ENCODE measurements at regions not wholly inside any gene's neighbourhood (a gene's known extent, or its start where the extent isn't known, plus 50 kb on each side); places are given as distances from the start of the nearest gene placed in this dataset.

DNA sequence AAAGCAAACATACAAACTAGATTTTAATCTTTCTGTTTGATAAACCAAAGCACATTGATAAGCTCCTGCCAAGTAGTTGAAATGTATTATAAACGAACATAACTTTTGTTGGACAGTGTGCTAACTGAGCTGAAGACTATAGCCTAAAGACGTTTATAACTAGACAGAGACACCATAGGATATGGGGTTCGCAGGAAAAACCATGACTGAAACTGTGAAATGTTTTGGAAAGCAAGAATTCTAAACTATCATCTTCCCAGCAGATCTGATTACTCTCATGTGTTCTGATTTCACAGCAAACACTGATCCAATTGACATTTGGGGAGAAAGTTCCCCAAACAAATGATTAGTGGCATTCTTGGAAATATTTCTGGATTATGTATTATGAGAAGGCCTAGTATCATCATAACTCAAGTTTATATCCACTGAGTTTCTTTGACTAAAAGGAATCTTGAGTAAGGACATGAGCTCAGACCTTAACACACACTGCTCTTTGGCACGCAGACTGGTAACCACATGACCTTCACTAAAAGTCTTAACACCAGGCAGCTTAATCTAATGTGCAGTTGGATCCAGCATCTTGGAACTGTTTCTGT is 375.2 kb downstream of the ZNF608 start:
- DNase-seq (ENCODE audit: low spot score), result no peak

- no peak for DNase-seq (ENCODE audit: low spot score)
These were observed 375.8 kb downstream of the ZNF608 start for GRCh38 chr5:124370601-124371000.

- DNase-seq (ENCODE audit: low spot score), result no peak
These were observed 381.1 kb downstream of the ZNF608 start for GRCh38 chr5:124365361-124365801.

DNA sequence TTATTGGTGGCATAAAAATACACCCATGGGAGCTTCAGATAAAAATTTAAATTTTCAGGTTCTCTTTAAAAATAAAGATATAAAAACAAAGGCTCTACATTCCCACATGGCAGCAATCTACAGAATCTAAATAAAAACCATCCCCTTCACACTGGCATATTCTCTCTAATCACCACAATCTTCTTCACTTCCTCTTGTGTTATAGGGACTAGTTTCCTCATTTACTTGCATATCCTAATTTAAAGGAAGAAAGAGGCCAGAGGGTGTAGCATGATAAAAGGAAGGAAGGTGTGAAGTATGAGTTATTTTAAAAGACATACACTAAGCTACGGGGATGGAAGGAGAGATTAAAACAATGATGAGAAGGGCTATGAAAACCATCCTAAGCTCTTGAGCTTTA is 390.5 kb downstream of the ZNF608 start:
- DNase-seq (ENCODE audit: low spot score), result no peak

GRCh38 chr5:124353016-124353415 is 393.4 kb downstream of the ZNF608 start:
- no peak for DNase-seq (ENCODE audit: low spot score)

- DNase-seq (ENCODE audit: low spot score), result no peak
These were observed 394.1 kb downstream of the ZNF608 start for GRCh38 chr5:124352312-124352711.

- DNase-seq (ENCODE audit: low spot score), result no peak
These were observed 396.5 kb downstream of the ZNF608 start for GRCh38 chr5:124349931-124350330.

DNA sequence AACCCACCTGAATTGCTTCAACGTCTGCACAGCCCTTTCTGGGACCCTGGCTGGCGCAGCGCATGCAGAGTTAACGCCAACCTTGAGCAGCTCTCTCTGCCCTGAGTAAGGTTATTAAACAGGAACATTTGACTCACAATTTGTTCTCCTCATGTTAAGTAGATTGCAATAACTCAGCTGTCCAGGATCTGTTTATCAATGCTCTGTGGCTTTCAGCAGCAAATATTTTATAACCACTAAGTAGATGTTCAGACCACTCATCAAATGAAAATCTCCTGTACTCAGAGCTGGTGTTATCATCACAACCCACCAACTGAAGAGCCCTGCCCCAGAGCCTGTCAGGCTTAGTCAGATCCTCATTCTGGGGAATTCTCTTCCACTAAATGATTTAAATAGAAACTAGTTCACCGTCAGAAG is 403.0 kb downstream of the ZNF608 start:
- DNase-seq (ENCODE audit: low spot score), result no peak

DNA sequence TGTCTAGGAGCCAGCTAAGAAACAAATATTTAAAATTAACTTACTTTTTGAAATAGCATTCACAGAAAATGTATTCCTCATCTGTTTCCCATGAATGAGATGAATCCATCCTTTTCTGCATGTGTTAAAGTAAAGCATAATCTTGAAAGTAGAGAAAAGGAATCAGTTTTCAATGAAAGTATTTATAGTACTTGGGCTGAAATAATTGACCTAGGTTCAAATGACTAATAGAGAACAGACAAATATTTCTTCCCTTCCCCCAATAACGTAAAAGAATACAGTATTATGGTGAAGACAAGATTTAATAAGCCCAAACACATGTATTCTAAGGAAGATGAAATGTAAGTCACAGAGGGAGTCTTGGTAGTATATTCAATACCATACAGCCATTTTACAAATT is 403.5 kb downstream of the ZNF608 start:
- DNase-seq (ENCODE audit: low spot score), result no peak

DNA sequence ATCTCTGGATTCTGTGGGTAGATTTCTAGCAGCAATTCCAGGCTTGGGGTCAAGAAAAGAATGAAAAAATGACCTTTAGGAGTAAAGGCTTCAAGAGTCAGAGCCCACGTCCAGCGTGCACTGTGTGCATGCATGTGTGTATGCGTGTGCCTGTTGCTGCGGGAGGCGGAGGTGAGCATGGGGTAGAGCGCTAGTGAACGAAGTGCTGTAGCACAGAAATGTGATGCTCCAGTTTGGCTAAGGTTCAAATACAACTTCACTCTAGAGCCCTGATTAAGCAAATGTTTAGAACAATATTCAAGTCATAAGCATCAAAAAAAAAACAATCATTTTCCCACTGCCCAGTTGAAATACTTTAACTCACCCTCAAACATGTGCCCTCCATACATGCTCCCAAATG is 403.9 kb downstream of the ZNF608 start:
- no peak for DNase-seq (ENCODE audit: low spot score)

GRCh38 chr5:124342027-124342471 is 404.4 kb downstream of the ZNF608 start:
- no peak for DNase-seq (ENCODE audit: low spot score)

DNA sequence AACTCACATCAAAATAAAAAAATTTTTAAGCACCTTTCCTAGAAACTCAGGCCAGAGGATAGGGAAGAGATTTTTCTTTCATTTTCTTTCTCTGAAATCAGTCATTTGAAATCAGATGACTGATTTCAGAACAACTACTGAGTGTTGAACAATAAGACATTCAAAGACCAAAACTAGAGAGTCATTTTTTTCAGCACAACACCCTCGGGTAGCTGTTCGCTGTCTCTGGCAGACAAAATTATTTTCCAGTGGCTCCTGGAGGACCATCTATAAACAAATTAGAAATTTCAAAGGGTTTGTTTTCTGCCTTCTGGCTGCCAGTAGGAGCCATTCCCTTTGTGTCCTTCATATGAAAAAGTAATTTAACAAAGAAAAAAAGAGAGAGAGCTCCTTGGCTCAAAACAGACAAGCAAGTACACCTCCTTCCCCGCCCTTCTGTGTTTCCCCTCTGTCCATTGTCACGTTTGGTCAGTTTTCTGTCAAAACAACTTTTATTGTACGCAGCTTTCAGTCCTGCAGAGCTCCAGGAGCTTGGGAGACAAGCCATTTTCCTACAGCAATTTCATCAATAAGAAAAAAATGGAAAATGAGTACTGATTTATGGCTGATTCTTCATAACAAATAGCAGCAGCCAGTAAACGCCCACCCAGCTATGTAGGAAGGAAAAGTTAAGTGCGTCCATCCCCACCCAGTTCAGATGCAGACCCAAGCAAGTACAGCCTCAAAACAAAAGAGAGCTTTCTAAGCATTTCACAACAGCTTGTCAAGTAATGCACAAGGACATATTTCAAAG is 405.2 kb downstream of the ZNF608 start:
- DNase-seq (ENCODE audit: low spot score), result no peak

- DNase-seq (ENCODE audit: low spot score), result no peak
These were observed 408.4 kb downstream of the ZNF608 start for GRCh38 chr5:124337996-124338395.

DNA sequence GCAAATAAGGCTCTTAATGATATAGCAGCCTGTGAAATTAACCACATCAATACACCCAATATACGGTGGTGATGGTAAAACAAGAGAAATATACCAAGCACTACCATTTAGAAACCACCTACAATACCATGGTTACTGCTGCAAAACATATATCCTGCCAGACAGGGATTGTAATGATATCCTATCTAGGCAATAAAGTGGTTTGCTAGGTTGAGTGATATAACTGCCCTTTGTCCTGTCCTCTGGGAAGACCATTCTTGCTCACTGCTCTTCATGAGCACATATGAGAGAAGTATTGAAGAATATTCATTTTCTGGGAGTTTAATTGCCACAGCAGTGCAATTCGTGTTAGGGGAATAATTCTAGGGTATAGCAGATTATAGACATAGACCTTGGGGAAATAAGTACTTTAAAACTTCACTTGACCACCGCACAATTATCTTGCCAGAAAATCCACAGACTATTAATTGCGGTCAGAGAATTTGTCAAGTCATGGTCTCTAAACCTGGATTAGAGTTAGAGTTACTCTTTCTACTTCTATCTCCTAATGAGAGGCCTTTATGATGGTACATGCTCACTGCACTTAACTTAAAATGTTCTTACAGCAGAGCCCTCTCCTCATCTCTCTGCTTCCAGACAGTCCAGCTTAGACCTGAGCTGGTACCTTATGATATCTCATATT is 413.0 kb downstream of the ZNF608 start:
- DNase-seq (ENCODE audit: low spot score), result no peak

DNA sequence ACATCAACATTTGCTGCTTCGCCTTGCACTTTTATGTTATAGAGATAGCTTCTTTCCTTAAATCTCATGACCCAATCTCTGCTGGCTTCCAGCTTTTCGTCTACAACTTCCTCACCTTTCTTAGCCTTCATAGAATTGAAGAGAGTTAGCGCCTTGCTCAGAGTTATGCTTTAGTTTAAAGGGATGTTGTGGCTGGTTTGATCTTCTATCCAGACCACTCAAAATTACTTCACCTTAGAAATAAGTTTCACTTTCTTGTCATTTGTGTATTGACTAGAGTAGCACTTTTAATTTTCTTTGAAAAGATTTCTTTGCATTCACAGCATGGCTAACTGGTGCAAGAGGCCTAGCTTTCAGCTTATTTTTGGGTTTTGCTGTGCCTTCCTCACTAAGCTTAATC is 414.2 kb downstream of the ZNF608 start:
- no peak for DNase-seq (ENCODE audit: low spot score)

GRCh38 chr5:124330595-124331220 is 415.7 kb downstream of the ZNF608 start:
- no peak for DNase-seq (ENCODE audit: low spot score)

DNA sequence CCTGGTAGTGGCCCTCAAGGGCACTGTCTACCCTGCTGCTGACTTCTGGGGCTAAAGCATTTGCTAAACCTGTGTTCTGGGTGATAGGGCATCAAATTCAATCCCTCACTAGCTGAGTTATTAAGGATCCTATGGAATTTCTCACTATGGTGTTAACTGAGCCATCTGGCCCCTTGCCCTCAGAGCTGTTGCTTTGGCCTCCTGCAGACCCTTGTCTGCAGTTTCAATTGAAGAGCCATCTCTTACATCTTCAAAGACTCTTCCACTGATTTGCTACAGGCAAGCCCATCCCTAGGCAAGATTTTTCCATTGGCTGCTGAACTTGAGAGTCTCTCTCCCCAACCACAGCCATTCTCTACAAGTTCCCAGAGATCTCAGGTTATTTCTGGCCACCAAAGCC is 418.2 kb downstream of the ZNF608 start:
- DNase-seq (ENCODE audit: low spot score), result no peak

DNA sequence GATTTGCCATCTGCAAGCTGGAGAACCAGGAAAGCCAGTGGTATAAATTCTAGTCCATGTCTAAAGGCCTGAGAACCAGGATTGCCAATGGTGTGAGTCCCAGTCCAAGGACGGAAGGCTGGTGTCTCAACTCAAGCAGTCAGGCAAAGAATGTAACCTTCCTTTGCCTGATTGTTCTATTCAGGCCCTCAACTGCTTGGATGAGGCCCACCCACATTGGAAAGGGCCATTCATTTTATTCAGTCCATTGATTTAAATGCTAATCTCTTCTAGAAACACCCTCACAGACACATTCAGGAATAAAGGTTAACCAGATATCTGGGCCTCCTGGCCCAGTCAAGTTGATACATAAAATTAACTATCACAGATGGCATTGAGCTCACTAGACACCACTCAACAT is 427.8 kb downstream of the ZNF608 start:
- DNase-seq (ENCODE audit: low spot score), result no peak

- no peak for DNase-seq (ENCODE audit: low spot score)
These were observed 429.0 kb downstream of the ZNF608 start for GRCh38 chr5:124317451-124317850.

GRCh38 chr5:124315741-124316415 is 430.6 kb downstream of the ZNF608 start:
- no peak for DNase-seq (ENCODE audit: low spot score)

DNA sequence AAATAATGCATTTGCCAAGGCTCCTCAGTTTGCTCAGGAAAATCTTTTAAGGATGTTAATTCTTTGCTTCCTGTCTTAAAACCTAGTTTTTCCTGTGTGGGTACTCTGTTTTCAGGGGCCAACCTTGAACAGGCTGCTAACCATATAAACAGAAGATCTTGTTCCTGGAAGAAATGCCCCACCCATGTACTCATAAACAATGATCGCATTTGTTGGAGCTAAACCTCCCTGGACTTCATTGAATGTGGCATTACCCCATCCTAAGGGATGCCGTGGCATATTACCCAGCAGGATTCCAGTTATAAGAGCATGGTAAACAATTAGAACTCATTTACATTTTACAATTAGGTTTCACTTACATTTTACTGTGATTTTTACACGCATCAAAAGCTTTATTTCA is 436.0 kb downstream of the ZNF608 start:
- no peak for DNase-seq (ENCODE audit: low spot score)

All from CD4-positive, alpha-beta T cell treated with Interleukin-2 at 100 ng/mL for 4 hours (primary cell).